ENCODE measurements at regions not wholly inside any gene's neighbourhood (a gene's known extent, or its start where the extent isn't known, plus 50 kb on each side); places are given as distances from the start of the nearest gene placed in this dataset.
"Not testable (repeated sequence)": the region's sequence is repeated elsewhere in the genome, so short reads cannot be mapped to it uniquely, and the experiment has no call there.

DNA sequence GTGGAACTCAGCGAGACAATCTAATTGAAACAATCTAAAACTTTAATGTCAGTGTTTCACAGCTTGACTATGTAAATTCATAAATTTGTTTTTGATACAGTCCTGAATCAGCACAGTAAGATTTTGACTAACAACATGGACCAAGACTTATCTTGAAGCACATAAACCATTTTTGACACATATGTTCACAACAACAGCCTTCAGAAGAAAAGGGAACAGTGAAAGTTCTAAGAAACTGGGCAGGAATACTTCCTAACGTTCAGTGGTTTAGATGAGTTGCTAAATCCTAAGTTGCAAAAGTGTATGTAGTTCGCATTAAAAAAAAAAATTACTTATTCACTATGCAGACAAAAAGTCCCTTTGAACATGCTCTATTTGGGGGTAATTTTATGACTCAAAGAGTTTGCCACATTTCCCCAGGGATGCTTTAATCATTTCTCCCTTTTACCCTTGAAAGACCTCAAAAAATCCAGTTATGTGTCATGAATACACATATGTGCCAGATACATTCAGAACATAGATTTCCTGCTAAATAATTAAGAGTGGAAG is 120.2 kb downstream of the MRPL39 start:
- WGBS, 2 donors: 56 to 65% methylated on average over 3 of the region's 3 CpGs
- no peak for DNase-seq (ENCODE audit: low spot score in 2 of 2)
- intact Hi-C loops (cut with DNase I; ENCODE audit: low total_unique reads): no loop called here
- no peak overlapping the region for H3K4me3 ChIP-seq (ENCODE audit: low read depth, poor library complexity, severe bottlenecking)
- no peak for TF ChIP-seq POLR2A (IDR thresholded peaks at IDR 0.05)
- TF ChIP-seq, protein P1, sequence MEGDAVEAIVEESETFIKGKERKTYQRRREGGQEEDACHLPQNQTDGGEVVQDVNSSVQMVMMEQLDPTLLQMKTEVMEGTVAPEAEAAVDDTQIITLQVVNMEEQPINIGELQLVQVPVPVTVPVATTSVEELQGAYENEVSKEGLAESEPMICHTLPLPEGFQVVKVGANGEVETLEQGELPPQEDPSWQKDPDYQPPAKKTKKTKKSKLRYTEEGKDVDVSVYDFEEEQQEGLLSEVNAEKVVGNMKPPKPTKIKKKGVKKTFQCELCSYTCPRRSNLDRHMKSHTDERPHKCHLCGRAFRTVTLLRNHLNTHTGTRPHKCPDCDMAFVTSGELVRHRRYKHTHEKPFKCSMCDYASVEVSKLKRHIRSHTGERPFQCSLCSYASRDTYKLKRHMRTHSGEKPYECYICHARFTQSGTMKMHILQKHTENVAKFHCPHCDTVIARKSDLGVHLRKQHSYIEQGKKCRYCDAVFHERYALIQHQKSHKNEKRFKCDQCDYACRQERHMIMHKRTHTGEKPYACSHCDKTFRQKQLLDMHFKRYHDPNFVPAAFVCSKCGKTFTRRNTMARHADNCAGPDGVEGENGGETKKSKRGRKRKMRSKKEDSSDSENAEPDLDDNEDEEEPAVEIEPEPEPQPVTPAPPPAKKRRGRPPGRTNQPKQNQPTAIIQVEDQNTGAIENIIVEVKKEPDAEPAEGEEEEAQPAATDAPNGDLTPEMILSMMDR (IDR thresholded peaks at IDR 0.05): no peak

DNA sequence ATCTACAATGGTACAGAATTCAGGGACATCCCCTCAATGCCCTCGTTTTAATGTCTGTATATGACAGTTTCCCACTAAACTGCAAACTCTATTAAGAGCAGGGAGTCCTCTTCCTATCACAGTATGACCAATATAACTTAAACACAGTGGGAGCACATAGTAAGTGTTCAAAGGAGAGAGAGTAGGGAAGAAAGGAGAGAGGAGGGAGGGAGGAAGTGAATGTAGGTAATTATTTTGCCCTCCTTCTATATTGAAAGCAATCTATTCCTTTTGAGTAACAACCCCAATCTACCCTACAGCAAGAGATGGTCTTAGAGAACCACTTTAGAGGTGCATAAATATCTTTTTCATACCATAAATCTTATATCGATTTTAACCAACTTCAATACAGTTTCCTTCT is 121.4 kb downstream of the MRPL39 start:
- TF ChIP-seq, protein P1 (IDR thresholded peaks at IDR 0.05): no peak
- TF ChIP-seq POLR2A (IDR thresholded peaks at IDR 0.05): no peak
- intact Hi-C loops (cut with DNase I; ENCODE audit: low total_unique reads): no loop called here
- H3K4me3 ChIP-seq (ENCODE audit: low read depth, poor library complexity, severe bottlenecking): no peak overlapping the region
- 61 to 76% methylated on average over 2 of the region's 2 CpGs for WGBS, 2 donors
- DNase-seq (ENCODE audit: low spot score in 2 of 2): no peak

DNA sequence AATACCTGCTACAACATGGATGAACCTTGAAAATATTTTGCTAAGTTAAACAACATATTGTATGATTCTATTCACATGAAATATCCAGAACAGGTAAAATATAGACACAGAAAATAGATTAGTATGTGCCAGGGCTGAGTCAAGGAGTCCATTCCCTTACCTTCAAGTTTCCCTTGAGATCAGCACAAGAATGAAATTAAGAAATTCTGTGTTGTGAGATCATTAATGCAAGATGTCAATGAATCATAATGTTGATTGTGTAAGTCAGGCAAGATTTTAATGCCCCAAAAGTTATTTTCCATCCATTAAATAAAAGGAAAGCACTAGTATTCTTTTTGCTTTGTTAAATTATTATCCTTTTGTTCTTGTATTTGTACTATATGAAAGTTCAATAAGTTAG is 139.4 kb downstream of the MRPL39 start:
- DNase-seq (ENCODE audit: low spot score in 2 of 2): no peak
- intact Hi-C loops (cut with DNase I; ENCODE audit: low total_unique reads): no loop called here
- H3K4me3 ChIP-seq (ENCODE audit: low read depth, poor library complexity, severe bottlenecking): no peak overlapping the region
- no peak for TF ChIP-seq POLR2A (IDR thresholded peaks at IDR 0.05)
- TF ChIP-seq, protein P1 (IDR thresholded peaks at IDR 0.05): no peak

DNA sequence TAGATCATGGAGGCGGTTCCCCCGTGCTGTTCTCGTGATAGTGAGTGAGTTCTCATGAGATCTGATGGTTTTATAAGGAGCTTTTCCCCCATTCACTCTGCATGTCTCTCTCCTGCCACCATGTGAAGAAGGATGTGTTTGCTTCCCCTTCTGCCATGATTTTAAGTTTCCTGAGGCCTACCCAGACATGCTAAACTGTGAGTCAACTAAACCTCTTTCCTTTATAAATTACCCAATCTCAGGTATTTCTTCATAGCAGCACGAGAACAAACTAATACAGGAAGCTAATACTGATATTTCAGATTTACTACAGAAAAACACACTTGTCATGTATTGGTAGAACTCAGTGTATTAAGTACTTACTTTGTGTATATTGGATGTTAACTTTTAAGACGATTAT is 140.2 kb downstream of the MRPL39 start:
- WGBS, 2 donors: 77 to 81% methylated on average over 5 of the region's 5 CpGs
- H3K4me3 ChIP-seq (ENCODE audit: low read depth, poor library complexity, severe bottlenecking); intact Hi-C loops (cut with DNase I; ENCODE audit: low total_unique reads); DNase-seq (ENCODE audit: low spot score in 2 of 2): not testable (repeated sequence)

DNA sequence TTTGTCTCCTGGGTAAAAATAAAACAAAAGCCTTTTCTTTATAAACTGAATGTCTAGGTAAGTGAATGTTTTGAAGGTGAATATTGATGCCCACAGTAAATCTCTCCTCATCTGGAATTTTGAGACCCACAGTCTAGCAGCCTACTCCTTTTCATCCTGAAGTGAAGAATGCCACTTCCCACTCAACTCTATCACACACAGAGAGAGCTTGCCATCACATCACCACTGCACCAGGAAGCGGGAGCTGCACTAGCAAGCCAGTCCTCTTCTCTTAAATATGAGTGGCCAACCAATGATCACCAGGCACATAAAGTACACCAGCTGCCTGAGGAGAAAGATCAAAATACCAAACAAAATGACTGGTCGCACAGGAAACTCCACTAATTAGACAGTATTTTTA is 140.8 kb downstream of the MRPL39 start:
- intact Hi-C loops (cut with DNase I; ENCODE audit: low total_unique reads): no loop called here
- 93 to 94% methylated on average over 2 of the region's 2 CpGs for WGBS, 2 donors
- no peak for DNase-seq (ENCODE audit: low spot score in 2 of 2)
- no peak overlapping the region for H3K4me3 ChIP-seq (ENCODE audit: low read depth, poor library complexity, severe bottlenecking)
- TF ChIP-seq POLR2A (IDR thresholded peaks at IDR 0.05): no peak
- TF ChIP-seq, protein P1 (IDR thresholded peaks at IDR 0.05): no peak

DNA sequence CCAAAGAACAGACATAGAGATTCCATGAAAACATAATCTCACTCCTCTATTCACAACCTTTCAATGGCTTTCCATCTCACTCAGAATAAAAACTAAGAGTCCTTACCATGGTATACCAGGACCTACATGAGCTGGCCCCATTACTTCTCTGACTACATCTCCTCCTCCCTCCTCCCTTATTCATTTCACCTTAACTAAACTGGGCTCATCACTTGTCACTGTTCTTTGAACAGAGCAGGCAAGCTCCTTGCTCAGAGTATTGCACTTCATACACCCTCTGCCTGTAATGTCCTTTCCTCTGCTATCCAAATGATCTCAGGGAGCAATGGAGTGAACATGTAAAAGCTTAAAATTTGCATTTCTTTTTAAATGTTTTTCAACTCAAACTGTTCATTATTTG is 142.0 kb downstream of the MRPL39 start:
- H3K4me3 ChIP-seq (ENCODE audit: low read depth, poor library complexity, severe bottlenecking): no peak overlapping the region
- TF ChIP-seq, protein P1 (IDR thresholded peaks at IDR 0.05): no peak
- TF ChIP-seq POLR2A (IDR thresholded peaks at IDR 0.05): no peak
- no peak for DNase-seq (ENCODE audit: low spot score in 2 of 2)
- intact Hi-C loops (cut with DNase I; ENCODE audit: low total_unique reads): no loop called here

Data from lower leg skin (tissue), 4 donors.